B cell (primary cell): ENCODE measurements at regions not wholly inside any gene's neighbourhood (a gene's known extent, or its start where the extent isn't known, plus 50 kb on each side); places are given as distances from the start of the nearest gene placed in this dataset.

Experiments
- ATAC-seq: fragments of 200-7000 bp; cut with Tn5 transposase; one replicate; pipeline ENCODE4 v1.10.0; 2021; ENCODE audit warnings: low read depth, mild to moderate bottlenecking, moderate number of reproducible peaks, moderate library complexity
- CTCF ChIA-PET: fragments of 350-600 bp; sonication (Branson Sonifier 250); formaldehyde crosslinking; loops from one replicate; lab custom pipeline; 2021; ENCODE audit warnings: antibody characterized with exemption, inconsistent platforms; lab: Charles Lee
- POLR2A ChIA-PET: fragments of 350-600 bp; sonication (Branson Sonifier 250); formaldehyde crosslinking; loops from one replicate; lab custom pipeline; 2021; ENCODE audit warnings: antibody characterized with exemption; lab: Charles Lee
- DNase-seq: peaks from one replicate; pipeline ENCODE4 v3.0.0; 2013
- H2AFZ ChIP-seq: 2 replicates; pipeline ENCODE4 v1.6.1; 2012; ENCODE audit warnings: mild to moderate bottlenecking, low read depth, low read length; ENCODE audit not compliant: insufficient read depth, poor library complexity, severe bottlenecking
- H3K27ac ChIP-seq, 2 donors: 1 replicate in 1 of 2; 2 replicates in 1 of 2; pipeline ENCODE4 v1.5.1; 2012 to 2013; ENCODE audit warnings: low read length in 2 of 2, mild to moderate bottlenecking in 2 of 2, moderate library complexity in 1 of 2
- H3K27me3 ChIP-seq, 4 experiments: fragments of 200-600 bp in 1 of 4; sonication (generic) in 1 of 4; replicated peaks in 1 of 4; 1 replicate in 2 of 4; 2 replicates in 2 of 4; pipeline versions ENCODE4 v1.6.1 to v1.7.0; 2013 to 2016; ENCODE audit warnings: low read length in 3 of 4, mild to moderate bottlenecking in 2 of 4, mixed read lengths in 1 of 4, moderate library complexity in 1 of 4; ENCODE audit not compliant: insufficient read depth in 4 of 4, control insufficient read depth in 3 of 4; ENCODE audit errors: control extremely low read depth in 1 of 4
- H3K36me3 ChIP-seq, 2 experiments: replicated peaks in 1 of 2; 1 replicate in 1 of 2; 2 replicates in 1 of 2; pipeline versions ENCODE4 v1.6.1 to v1.7.1; 2013; ENCODE audit warnings: low read length in 1 of 2; ENCODE audit not compliant: insufficient read depth in 2 of 2, control insufficient read depth in 1 of 2; ENCODE audit errors: control extremely low read depth in 1 of 2, extremely low read depth in 1 of 2
- H3K4me1 ChIP-seq, 2 donors: fragments of 200-600 bp in 1 of 2; sonication (generic) in 1 of 2; 1 replicate in 1 of 2; 2 replicates in 1 of 2; pipeline versions ENCODE4 v1.5.1 to v1.6.1; 2013 to 2017; ENCODE audit warnings: low read length in 2 of 2; ENCODE audit not compliant: control insufficient read depth in 2 of 2, insufficient read depth in 2 of 2
- H3K4me2 ChIP-seq: replicated peaks from 2 replicates; pipeline ENCODE3; 2012; ENCODE audit warnings: mild to moderate bottlenecking, low read depth, low read length; ENCODE audit not compliant: poor library complexity, severe bottlenecking
- H3K4me3 ChIP-seq, 5 experiments: fragments of 200-600 bp in 1 of 5; sonication (generic) in 1 of 5; 1 replicate in 3 of 5; 2 replicates in 2 of 5; pipeline versions ENCODE4 v1.5.1 to v1.7.0; 2011 to 2016; ENCODE audit warnings: low read length in 4 of 5, mild to moderate bottlenecking in 4 of 5, low read depth in 2 of 5, control low read depth in 1 of 5, moderate library complexity in 1 of 5; ENCODE audit not compliant: insufficient read depth in 1 of 5; ENCODE audit errors: control extremely low read depth in 1 of 5, extremely low read depth in 1 of 5
- H3K79me2 ChIP-seq: fragments of 200-600 bp; sonication (generic); one replicate; pipeline ENCODE4 v1.6.0; 2016; ENCODE audit warnings: low read length; ENCODE audit not compliant: control insufficient read depth, insufficient read depth
- H3K9ac ChIP-seq: fragments of 200-600 bp; sonication (generic); 2 replicates; pipeline ENCODE4 v1.6.1; 2017; ENCODE audit warnings: mild to moderate bottlenecking, low read length, moderate library complexity
- H3K9me3 ChIP-seq, 3 donors: one replicate each; pipeline versions ENCODE4 v1.6.1 to v1.7.1; 2013; ENCODE audit warnings: low read length in 2 of 3; ENCODE audit not compliant: control insufficient read depth in 2 of 3, insufficient read depth in 1 of 3; ENCODE audit errors: control extremely low read depth in 1 of 3
- H4K20me1 ChIP-seq: 2 replicates; pipeline ENCODE4 v1.6.0; 2012; ENCODE audit warnings: mild to moderate bottlenecking, low read length; ENCODE audit not compliant: insufficient read depth, control insufficient read depth, poor library complexity, severe bottlenecking
- H3K27ac Mint-ChIP-seq: one replicate; pipeline ENCODE4 v1.8.0; 2021; ENCODE audit warnings: mixed read lengths
- H3K27me3 Mint-ChIP-seq: one replicate; pipeline ENCODE4 v1.8.0; 2021; ENCODE audit warnings: mixed read lengths
- H3K4me1 Mint-ChIP-seq: one replicate; pipeline ENCODE4 v1.8.0; 2021; ENCODE audit warnings: mixed read lengths
- H3K4me3 Mint-ChIP-seq: one replicate; pipeline ENCODE4 v1.8.0; 2021; ENCODE audit warnings: mixed read lengths
- H3K9me3 Mint-ChIP-seq: one replicate; pipeline ENCODE4 v1.8.0; 2022; ENCODE audit warnings: mixed read lengths; ENCODE audit not compliant: insufficient read depth
- EZH2 ChIP-seq: IDR thresholded peaks from 2 replicates; pipeline ENCODE4 v1.6.1; 2012; ENCODE audit warnings: borderline replicate concordance, low read depth, mild to moderate bottlenecking, moderate library complexity, low read length; ENCODE audit not compliant: insufficient read depth, poor library complexity, severe bottlenecking
- WGBS: methylation state at CpG from one replicate; pipeline ENCODE4 v1.1.5; 2013; ENCODE audit warnings: missing lambda C conversion rate; ENCODE audit not compliant: insufficient coverage; 5-methylcytosine and 5-hydroxymethylcytosine counted together
- intact Hi-C: fragments of 100-400 bp; cut with micrococcal nuclease; formaldehyde crosslinking; loops from one replicate; pipeline ENCODE4 v1.10.0; 2022
- TF ChIP-seq, protein P1 (sequence below): fragments of 200-600 bp; IDR thresholded peaks from one replicate; pipeline ENCODE4 v1.8.0; 2022; ENCODE audit warnings: antibody characterized with exemption, mild to moderate bottlenecking

DNA sequence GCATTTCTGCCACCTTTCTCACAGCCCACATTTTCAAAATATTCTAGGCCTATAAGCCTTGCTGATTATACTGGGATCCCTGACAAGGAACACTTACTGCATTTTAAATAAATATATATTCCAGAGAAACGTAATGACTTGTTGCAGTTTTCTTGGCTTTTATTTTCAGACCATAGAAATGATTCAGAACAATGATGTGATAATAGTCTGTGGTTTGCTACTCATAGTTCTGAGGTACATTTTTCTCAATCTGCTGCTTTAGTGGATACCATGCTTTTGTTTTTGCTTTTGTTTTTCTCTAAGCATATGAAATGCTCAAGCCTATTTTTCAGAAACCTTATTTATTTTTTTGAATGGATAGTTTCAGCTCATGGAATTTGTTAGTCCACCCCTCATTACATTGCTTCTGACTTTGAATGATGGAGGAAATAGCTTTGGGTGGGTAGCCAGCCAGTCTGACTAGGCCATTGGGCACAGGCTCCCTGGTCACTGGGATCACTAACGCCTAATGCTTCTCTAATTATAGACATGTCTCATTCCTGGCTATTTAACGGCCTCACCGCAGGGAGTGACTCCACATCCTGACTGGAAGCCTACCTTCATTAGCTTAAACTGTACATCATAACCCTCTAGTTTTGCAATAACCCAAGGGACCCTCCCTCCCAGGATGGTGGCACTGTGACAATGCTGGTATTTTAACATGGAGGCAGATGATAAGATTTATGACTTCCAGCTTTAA is 66.1 kb downstream of the MBL2 start:
- Histone ChIP-seq H3K27ac (no peak overlapping the region), H3K9ac (no peak overlapping the region), H3K4me3 (no peak overlapping the region), H3K4me2 (no peak overlapping the region), H4K20me1 (no peaks in the 10 kb centered on the region), H2AFZ (no peak overlapping the region), H3K36me3 (no peaks in the 10 kb centered on the region), H3K4me1 (no peaks in the 10 kb centered on the region), H3K9me3 (peaks cover 0 to 1% (median 0%) of the 10 kb centered on the region in 3 donors), H3K79me2 (no peaks in the 10 kb centered on the region), H3K27me3 (no peaks in the 10 kb centered on the region)
- Mint-ChIP-seq H3K27ac (no peak overlapping the region), H3K4me1 (no peaks in the 10 kb centered on the region), H3K9me3 (no peaks in the 10 kb centered on the region), H3K4me3 (no peak overlapping the region), H3K27me3 (no peaks in the 10 kb centered on the region)
- ATAC-seq: no peak
- ChIA-PET CTCF (no interaction called here), POLR2A (no interaction called here)
- intact Hi-C loops: no loop called here
- TF ChIP-seq, protein P1, sequence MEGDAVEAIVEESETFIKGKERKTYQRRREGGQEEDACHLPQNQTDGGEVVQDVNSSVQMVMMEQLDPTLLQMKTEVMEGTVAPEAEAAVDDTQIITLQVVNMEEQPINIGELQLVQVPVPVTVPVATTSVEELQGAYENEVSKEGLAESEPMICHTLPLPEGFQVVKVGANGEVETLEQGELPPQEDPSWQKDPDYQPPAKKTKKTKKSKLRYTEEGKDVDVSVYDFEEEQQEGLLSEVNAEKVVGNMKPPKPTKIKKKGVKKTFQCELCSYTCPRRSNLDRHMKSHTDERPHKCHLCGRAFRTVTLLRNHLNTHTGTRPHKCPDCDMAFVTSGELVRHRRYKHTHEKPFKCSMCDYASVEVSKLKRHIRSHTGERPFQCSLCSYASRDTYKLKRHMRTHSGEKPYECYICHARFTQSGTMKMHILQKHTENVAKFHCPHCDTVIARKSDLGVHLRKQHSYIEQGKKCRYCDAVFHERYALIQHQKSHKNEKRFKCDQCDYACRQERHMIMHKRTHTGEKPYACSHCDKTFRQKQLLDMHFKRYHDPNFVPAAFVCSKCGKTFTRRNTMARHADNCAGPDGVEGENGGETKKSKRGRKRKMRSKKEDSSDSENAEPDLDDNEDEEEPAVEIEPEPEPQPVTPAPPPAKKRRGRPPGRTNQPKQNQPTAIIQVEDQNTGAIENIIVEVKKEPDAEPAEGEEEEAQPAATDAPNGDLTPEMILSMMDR: no peak
- no peak for TF ChIP-seq EZH2
- DNase-seq: no peak
- 100% methylated on average over 1 of the region's 4 CpGs for WGBS
